Fibroblast of mammary gland (primary cell): ENCODE measurements at regions not wholly inside any gene's neighbourhood (a gene's known extent, or its start where the extent isn't known, plus 50 kb on each side); places are given as distances from the start of the nearest gene placed in this dataset.
A peak's percentile ranks its signal among the peaks of the same experiment; 100 is the strongest.

ENCODE experiments used
- DNase-seq: peaks from one replicate; pipeline ENCODE4 v3.0.0-alpha.2; 2010; ENCODE audit warnings: low read depth
- H3K4me3 ChIP-seq: 2 replicates; pipeline ENCODE4 v1.5.1; 2011; ENCODE audit warnings: low read depth, mild to moderate bottlenecking, low read length, moderate library complexity; ENCODE audit not compliant: control insufficient read depth
- CTCF ChIP-seq: conservative IDR thresholded peaks from 2 replicates; pipeline ENCODE4 v1.5.1; 2011; ENCODE audit warnings: low read depth, low read length, inconsistent platforms; ENCODE audit not compliant: control insufficient read depth, insufficient read depth

- TF ChIP-seq CTCF: no peak
- no peak for DNase-seq
- no peak overlapping the region for H3K4me3 ChIP-seq
These were observed 110.3 kb downstream of the ZNF648 start for GRCh38 chr1:181951213-181951612.

GRCh38 chr1:181949500-181949899, 112.0 kb downstream of the ZNF648 start:
- H3K4me3 ChIP-seq: no peak overlapping the region
- TF ChIP-seq CTCF: no peak
- DNase-seq: no peak

DNA sequence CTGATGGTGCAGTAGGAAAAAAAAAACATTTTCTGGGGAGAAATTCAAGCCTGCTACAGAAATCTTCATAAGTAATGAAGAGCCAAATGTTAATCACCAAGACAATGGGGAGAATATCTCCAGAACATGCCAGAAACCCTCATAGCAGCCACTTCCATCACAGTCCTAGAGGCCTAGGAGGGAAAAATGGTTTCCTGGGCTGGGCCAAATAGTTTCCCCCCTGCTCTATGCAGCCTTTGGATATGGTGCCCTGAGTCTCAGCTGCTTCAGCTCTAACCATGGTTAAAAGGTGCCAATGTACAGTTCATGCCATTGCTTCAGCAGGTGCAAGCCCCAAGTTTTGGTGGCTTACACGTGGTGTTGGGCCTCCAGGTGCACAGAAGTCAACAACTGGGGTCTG, 113.1 kb downstream of the ZNF648 start:
- no peak for DNase-seq
- TF ChIP-seq CTCF: no peak
- no peak overlapping the region for H3K4me3 ChIP-seq

DNA sequence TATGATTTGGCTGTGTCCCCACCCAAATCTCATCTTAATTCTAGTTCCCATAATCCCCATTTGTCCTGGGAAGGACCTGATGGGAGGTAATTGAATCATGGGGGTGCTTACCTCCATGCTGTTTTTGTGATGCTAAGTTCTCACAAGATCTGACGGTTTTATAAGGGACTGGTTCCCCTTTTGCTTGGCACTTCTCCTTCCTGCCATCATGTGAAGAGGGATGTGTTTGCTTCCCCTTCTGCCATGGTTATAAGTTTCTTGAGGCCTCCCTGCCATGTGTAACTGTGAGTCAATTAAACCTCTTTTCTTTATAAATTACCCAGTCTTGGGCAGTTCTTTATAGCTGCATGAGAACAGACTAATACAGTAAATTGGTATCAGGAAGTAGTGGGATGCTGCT, 114.1 kb downstream of the ZNF648 start:
- no peak for TF ChIP-seq CTCF
- no peak for DNase-seq
- H3K4me3 ChIP-seq: no peak overlapping the region

DNA sequence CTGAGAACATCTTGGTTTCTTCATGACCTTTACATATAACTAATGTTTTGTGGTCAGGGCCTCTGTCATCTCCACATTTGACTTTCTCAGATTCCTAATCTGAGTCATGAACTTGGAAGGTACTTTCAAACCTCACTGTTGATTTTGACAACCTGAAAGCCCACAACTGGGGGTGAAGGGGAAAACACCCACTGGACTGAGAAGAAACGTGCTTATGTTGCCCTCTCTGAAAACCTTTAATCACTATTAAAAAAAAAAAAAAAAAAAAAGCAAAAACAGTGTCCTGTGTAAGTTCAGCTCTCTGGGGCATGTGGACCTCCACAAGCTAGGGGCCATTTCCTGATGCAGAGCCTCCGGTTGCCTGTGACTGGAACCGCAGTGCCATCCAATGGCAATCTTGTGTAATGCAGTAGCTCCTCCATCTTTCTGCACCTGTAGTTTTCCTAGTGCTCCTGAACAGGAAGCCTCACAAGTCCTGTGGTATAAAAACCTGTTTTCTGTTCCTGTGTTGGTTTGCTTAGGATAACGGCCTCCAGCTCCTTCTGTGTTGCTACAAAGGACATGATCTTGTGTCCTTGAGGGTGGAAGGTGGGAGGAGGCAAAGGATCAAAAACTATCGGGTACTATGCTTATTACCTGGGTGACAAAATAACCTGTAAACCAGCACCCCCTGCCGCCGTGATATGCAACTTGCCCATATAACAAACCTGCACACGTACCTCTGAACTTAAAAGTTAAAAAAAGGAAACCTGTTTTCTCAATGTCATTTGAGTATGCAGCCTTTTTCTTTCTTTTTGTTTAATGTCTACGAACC, 124.5 kb downstream of the ZNF648 start:
- peak; percentile 20 for DNase-seq
- H3K4me3 ChIP-seq: no peak overlapping the region
- peak; percentile 48 for TF ChIP-seq CTCF

DNA sequence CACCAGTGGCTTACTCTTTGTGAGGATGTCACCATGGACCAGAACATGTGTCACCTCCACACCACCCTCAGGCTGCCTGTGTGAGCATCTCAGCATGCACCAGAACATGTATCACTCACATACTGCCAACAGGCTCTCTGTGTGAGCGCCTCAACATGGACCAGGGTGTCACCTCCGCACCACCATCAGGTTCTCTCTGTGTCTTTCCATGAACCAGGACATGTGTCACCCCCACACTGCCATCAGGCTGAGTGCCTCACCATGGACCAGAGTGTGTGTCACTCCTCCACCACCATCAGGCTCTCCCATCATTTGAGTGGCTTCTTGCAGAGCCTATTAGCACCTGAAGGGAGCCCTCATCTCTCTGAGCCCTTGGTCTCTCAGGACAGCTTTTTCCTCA, 125.2 kb downstream of the ZNF648 start:
- H3K4me3 ChIP-seq: no peak overlapping the region
- no peak for TF ChIP-seq CTCF
- no peak for DNase-seq
